ENCODE measurements at regions not wholly inside any gene's neighbourhood (a gene's known extent, or its start where the extent isn't known, plus 50 kb on each side); places are given as distances from the start of the nearest gene placed in this dataset.

DNA sequence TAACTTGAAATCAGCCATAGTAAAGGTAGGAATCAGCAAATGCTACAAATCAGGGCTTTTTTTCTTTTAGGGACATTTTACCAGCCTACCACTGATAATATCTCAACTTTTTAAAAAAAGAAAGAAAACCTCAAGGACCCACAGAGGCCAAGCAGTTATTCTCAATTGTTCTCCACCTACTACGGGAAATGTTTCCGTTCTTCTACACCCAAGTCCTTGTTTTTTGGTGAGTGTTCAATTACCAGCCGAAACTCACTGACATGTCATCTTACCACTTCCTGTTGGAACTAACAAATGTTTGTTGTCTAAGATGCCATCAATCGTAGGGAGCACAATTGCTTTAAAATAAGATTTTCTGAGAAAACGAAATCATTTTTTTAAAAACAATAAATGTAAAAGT lies 50.2 kb upstream of the CDK1 start:
- peaks cover 22% of the 10 kb centered on the region for H3K4me1 ChIP-seq (ENCODE audit: low read depth, poor library complexity, severe bottlenecking)
- TF ChIP-seq, protein P1, sequence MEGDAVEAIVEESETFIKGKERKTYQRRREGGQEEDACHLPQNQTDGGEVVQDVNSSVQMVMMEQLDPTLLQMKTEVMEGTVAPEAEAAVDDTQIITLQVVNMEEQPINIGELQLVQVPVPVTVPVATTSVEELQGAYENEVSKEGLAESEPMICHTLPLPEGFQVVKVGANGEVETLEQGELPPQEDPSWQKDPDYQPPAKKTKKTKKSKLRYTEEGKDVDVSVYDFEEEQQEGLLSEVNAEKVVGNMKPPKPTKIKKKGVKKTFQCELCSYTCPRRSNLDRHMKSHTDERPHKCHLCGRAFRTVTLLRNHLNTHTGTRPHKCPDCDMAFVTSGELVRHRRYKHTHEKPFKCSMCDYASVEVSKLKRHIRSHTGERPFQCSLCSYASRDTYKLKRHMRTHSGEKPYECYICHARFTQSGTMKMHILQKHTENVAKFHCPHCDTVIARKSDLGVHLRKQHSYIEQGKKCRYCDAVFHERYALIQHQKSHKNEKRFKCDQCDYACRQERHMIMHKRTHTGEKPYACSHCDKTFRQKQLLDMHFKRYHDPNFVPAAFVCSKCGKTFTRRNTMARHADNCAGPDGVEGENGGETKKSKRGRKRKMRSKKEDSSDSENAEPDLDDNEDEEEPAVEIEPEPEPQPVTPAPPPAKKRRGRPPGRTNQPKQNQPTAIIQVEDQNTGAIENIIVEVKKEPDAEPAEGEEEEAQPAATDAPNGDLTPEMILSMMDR (conservative IDR thresholded peaks at IDR 0.05; ENCODE audit: low read depth, low read length) = no peak

DNA sequence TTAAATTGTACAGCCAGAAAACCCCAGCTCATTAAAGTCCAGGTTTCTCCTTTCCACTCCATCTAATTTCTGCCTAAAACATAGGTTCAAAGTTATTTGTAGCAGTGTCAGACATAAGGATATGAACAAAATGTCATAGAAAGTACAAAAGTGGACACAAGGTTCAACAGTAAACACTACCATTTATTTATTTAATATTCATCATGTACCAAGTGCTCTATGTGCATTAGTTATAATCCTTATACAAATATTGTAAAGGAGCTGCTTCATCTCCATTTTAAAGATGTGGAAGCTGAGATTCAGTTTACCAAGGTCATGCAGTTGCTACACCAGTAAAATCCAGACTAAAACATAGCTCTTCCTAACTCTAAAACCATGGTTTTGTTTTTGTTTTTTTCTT lies 52.0 kb upstream of the CDK1 start:
- TF ChIP-seq, protein P1 (conservative IDR thresholded peaks at IDR 0.05; ENCODE audit: low read depth, low read length) = no peak

More for the DNA sequence above, 50.2 kb upstream of the CDK1 start:
- H3K79me2 ChIP-seq (ENCODE audit: insufficient read depth, low read depth) = no peaks in the 10 kb centered on the region
- no peak overlapping the region for H3K4me3 ChIP-seq (IDR thresholded peaks at IDR 0.05; ENCODE audit: insufficient read depth, low read depth, low read length)
- peaks cover 18% of the 10 kb centered on the region for H3K27me3 ChIP-seq (ENCODE audit: insufficient read depth, low read depth)
- no peaks in the 10 kb centered on the region for H4K20me1 ChIP-seq (ENCODE audit: insufficient read depth)
- no peak overlapping the region for H2AFZ ChIP-seq (ENCODE audit: low read depth)
- H3K4me2 ChIP-seq = no peak overlapping the region
- H3K27ac ChIP-seq = no peak overlapping the region
- H3K36me3 ChIP-seq (ENCODE audit: insufficient read depth) = no peaks in the 10 kb centered on the region
- H3K9ac ChIP-seq = no peak overlapping the region

DNA sequence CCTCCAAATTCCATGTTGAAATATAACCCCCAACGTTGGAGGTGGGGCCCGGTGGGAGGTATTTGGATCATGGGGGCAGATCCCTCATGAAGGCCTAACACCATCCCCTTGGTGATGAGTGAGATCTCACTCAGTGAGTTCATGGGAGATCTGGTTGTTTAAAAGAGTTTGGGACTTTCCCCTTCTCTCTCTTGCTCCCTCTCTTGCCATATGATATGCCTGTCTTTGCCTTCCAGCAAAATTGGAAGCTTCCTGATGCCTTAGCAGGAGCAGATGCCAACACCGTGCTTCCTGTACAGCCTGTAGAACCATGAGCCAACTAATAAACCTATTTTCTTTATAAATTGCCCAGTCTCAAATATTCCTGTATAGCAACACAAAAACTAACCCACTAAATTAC lies 55.7 kb upstream of the CDK1 start:
- H3K79me2 ChIP-seq (ENCODE audit: insufficient read depth, low read depth) = no peaks in the 10 kb centered on the region
- peaks cover 10% of the 10 kb centered on the region for H3K4me1 ChIP-seq (ENCODE audit: low read depth, poor library complexity, severe bottlenecking)
- H3K4me2 ChIP-seq = no peak overlapping the region
- H3K27me3 ChIP-seq (ENCODE audit: insufficient read depth, low read depth) = no peaks in the 10 kb centered on the region
- no peaks in the 10 kb centered on the region for H4K20me1 ChIP-seq (ENCODE audit: insufficient read depth)
- TF ChIP-seq, protein P1 (conservative IDR thresholded peaks at IDR 0.05; ENCODE audit: low read depth, low read length) = no peak
- H3K9ac ChIP-seq = no peak overlapping the region
- H3K36me3 ChIP-seq (ENCODE audit: insufficient read depth) = no peaks in the 10 kb centered on the region
- no peak overlapping the region for H3K4me3 ChIP-seq (IDR thresholded peaks at IDR 0.05; ENCODE audit: insufficient read depth, low read depth, low read length)
- no peak overlapping the region for H3K27ac ChIP-seq
- no peak overlapping the region for H2AFZ ChIP-seq (ENCODE audit: low read depth)

More for the DNA sequence above, 52.0 kb upstream of the CDK1 start:
- H3K79me2 ChIP-seq (ENCODE audit: insufficient read depth, low read depth) = no peaks in the 10 kb centered on the region
- no peak overlapping the region for H2AFZ ChIP-seq (ENCODE audit: low read depth)
- H3K27me3 ChIP-seq (ENCODE audit: insufficient read depth, low read depth) = peaks cover 5% of the 10 kb centered on the region; the same call in 1 of the 2 replicates
- H3K4me2 ChIP-seq = no peak overlapping the region
- H3K36me3 ChIP-seq (ENCODE audit: insufficient read depth) = no peaks in the 10 kb centered on the region
- H3K4me3 ChIP-seq (IDR thresholded peaks at IDR 0.05; ENCODE audit: insufficient read depth, low read depth, low read length) = no peak overlapping the region
- H3K27ac ChIP-seq = no peak overlapping the region
- peaks cover 8% of the 10 kb centered on the region for H3K4me1 ChIP-seq (ENCODE audit: low read depth, poor library complexity, severe bottlenecking)
- H4K20me1 ChIP-seq (ENCODE audit: insufficient read depth) = no peaks in the 10 kb centered on the region
- no peak overlapping the region for H3K9ac ChIP-seq

DNA sequence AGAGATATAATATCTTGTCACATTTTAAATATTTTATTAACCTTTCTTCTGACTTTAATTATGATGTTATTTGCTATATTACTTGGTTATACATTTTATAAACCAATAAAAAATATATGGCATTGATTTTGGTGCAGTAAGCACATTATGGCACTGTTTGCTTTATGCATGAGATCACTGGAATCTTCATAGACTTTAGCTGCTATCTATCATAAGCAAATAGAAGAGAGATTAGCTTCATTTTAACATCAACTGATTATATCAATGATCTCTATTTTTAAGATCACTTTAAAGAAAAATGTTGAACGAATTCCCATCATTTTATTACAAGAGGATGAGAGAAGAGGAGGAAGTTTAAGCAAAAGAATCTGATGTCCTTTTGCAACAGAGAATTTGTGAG lies 58.6 kb upstream of the CDK1 start:
- Histone ChIP-seq H3K4me2 (no peak overlapping the region), H3K9ac (no peak overlapping the region), H3K36me3 (ENCODE audit: insufficient read depth) (no peaks in the 10 kb centered on the region), H3K27ac (no peak overlapping the region), H4K20me1 (ENCODE audit: insufficient read depth) (no peaks in the 10 kb centered on the region), H3K79me2 (ENCODE audit: insufficient read depth, low read depth) (no peaks in the 10 kb centered on the region), H3K27me3 (ENCODE audit: insufficient read depth, low read depth) (no peaks in the 10 kb centered on the region), H2AFZ (ENCODE audit: low read depth) (no peak overlapping the region), H3K4me1 (ENCODE audit: low read depth, poor library complexity, severe bottlenecking) (peaks cover 23% of the 10 kb centered on the region), H3K4me3 (IDR thresholded peaks at IDR 0.05; ENCODE audit: insufficient read depth, low read depth, low read length) (no peak overlapping the region)
- TF ChIP-seq, protein P1 (conservative IDR thresholded peaks at IDR 0.05; ENCODE audit: low read depth, low read length) = no peak

All from KMS-11 (cell line).